Right cardiac atrium (tissue), 5 donors: ENCODE measurements at regions not wholly inside any gene's neighbourhood (a gene's known extent, or its start where the extent isn't known, plus 50 kb on each side); places are given as distances from the start of the nearest gene placed in this dataset.

ENCODE experiments used
- ATAC-seq, 2 donors: fragments of 200-7000 bp; cut with Tn5 transposase; one replicate each; pipeline versions ENCODE4 v1.8.0 to v1.9.1; 2020; ENCODE audit warnings: moderate library complexity in 2 of 2, mild to moderate bottlenecking in 1 of 2
- DNase-seq, 3 donors: peaks; one replicate each; pipeline ENCODE4 v3.0.0-alpha.2; 2020
- H3K27ac ChIP-seq: one replicate; pipeline ENCODE4 v1.5.1; 2013; ENCODE audit warnings: mild to moderate bottlenecking, low read length, control low read depth, moderate library complexity
- H3K27me3 ChIP-seq: one replicate; pipeline ENCODE4 v1.6.1; 2013; ENCODE audit not compliant: control insufficient read depth, insufficient read depth
- H3K4me1 ChIP-seq: one replicate; pipeline ENCODE4 v1.6.1; 2013; ENCODE audit warnings: low read length; ENCODE audit not compliant: control insufficient read depth, insufficient read depth
- H3K4me3 ChIP-seq: one replicate; pipeline ENCODE4 v1.5.1; 2013; ENCODE audit warnings: low read length, control low read depth
- H3K9me3 ChIP-seq: one replicate; pipeline ENCODE4 v1.6.1; 2013; ENCODE audit warnings: low read length; ENCODE audit not compliant: control insufficient read depth
- WGBS: extraction: QIAGEN DNeasy Blood & Tissue Kit; methylation state at CpG from one replicate; pipeline ENCODE4 v1.1.7; 2013; 5-methylcytosine and 5-hydroxymethylcytosine counted together
- intact Hi-C, 4 donors: fragments of 100-400 bp; cut with DNase I; formaldehyde crosslinking; loops; one replicate each; pipeline versions ENCODE4 v1.11.0 to v1.14.0; 2022 to 2023
- donor health status: healthy with polysubstance abuse.
- donor health status: DM: no; HTN: yes; CAD: no.
- donor health status: DM: no; HTN: no; CAD: no.
- donor health status: DM: no; HTN: yes; CAD: no; lungs with severe emphysema.
- donor health status: DM: yes; HTN: yes; CAD: no.

- intact Hi-C loops = loop anchor here in 1 of 4 donors (10.0 kb wide), 1 partner anchor 95 kb away; no protein-coding TSS in a partner anchor
- H3K27me3 ChIP-seq = no peaks in the 10 kb centered on the region
- H3K4me1 ChIP-seq = no peaks in the 10 kb centered on the region
- H3K27ac ChIP-seq = no peak overlapping the region
- 83% methylated on average over 4 of the region's 4 CpGs for WGBS
- DNase-seq = no peak
- no peak for ATAC-seq
- H3K9me3 ChIP-seq = no peaks in the 10 kb centered on the region
- no peak overlapping the region for H3K4me3 ChIP-seq
Observed at GRCh38 chr11:128189823-128190222, 397.5 kb downstream of the ETS1 start.

DNA sequence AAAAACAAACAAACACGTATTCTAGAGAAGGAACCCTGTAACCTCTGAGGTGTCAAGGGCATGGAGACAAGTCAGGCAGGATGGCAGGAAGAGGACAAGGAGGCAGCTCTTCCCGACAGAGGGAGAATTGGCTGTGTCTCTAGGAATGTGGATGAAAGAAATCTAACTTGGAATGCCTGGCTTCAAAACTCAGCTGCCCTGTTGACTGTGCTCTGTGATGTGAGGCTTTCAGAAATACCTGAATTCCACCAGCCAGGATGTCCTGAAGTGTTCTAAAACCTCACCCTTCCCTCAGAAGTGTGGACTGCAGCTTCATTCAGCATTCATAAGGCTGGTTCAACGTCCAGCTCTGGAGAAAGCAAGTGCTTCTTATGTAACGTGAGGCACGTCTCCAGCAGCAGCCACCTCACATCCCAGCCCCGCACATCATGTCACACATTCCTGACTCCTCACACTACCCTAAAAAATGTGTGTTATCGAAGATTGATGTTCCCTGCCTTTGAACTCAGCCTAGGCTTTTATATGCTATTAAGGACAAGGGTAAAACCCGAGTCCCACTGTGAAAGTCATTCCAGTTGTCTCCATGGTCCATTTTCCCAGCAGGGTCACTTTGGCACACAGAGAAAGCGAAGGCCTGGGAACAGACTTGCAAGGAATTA lies 398.9 kb downstream of the ETS1 start:
- Histone ChIP-seq H3K4me1 (no peaks in the 10 kb centered on the region), H3K27me3 (no peaks in the 10 kb centered on the region), H3K9me3 (no peaks in the 10 kb centered on the region), H3K27ac (no peak overlapping the region), H3K4me3 (no peak overlapping the region)
- WGBS = 41% methylated on average over 9 of the region's 9 CpGs
- DNase-seq (peak in 1 of 3 donors; percentile 24), ATAC-seq (peak; percentile 43 to 68)
- intact Hi-C loops = loop anchor here in 1 of 4 donors (10.0 kb wide), 1 partner anchor 96 kb away; no protein-coding TSS in a partner anchor

DNA sequence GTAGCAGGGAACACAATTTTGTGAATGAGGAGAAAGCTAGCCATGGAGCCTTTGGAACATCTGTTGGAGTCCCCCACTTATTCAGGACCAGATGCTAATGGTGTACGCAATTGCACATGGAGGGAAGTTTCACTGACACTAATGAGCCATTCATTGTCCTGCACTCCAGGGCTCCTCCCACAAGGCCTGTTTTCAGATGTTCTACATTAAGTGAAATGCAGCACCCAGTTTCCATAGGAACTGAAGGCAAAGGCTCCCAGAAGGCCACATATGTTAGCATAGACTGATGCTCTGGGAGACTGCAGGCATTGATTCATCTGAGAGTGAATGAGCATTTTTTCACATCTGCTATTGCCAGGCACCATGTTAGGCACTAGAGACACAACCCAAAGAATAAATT lies 399.5 kb downstream of the ETS1 start:
- 98% methylated on average over 1 of the region's 1 CpG for WGBS
- intact Hi-C loops = loop anchor here in 1 of 4 donors (10.0 kb wide), 1 partner anchor 97 kb away; no protein-coding TSS in a partner anchor
- Histone ChIP-seq H3K27me3 (no peaks in the 10 kb centered on the region), H3K4me3 (no peak overlapping the region), H3K27ac (no peak overlapping the region), H3K9me3 (no peaks in the 10 kb centered on the region), H3K4me1 (no peaks in the 10 kb centered on the region)
- ATAC-seq (no peak), DNase-seq (no peak)

- no peaks in the 10 kb centered on the region for H3K27me3 ChIP-seq
- no peak for DNase-seq
- 89% methylated on average over 4 of the region's 4 CpGs for WGBS
- no peak overlapping the region for H3K4me3 ChIP-seq
- H3K27ac ChIP-seq = no peak overlapping the region
- H3K9me3 ChIP-seq = no peaks in the 10 kb centered on the region
- ATAC-seq = no peak
- intact Hi-C loops = loop anchor here in 1 of 4 donors (10.0 kb wide), 1 partner anchor 97 kb away; no protein-coding TSS in a partner anchor
- H3K4me1 ChIP-seq = no peaks in the 10 kb centered on the region
Observed at GRCh38 chr11:128187377-128187776, 400.0 kb downstream of the ETS1 start.

DNA sequence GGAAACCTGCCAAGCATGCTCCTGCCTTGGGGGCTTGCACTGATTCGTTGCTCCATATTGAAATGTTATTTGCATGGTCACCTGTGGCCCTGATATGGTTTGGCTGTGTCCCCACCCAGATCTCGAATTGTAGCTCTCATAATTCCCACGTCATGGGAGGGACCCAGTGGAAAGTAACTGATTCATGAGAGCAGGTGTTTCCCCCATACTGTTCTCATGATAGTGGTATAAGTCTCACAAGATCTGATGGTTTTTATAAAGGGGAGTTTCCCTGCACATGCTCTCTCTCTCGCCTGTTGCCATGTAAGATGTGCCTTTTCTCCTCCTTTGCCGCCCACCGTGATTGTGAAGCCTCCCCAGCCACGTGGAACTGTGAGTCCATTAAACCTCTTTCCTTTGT lies 402.4 kb downstream of the ETS1 start:
- H3K9me3 ChIP-seq = no peaks in the 10 kb centered on the region
- H3K27ac ChIP-seq = no peak overlapping the region
- peaks cover 2% of the 10 kb centered on the region for H3K4me1 ChIP-seq
- no peak overlapping the region for H3K4me3 ChIP-seq
- WGBS = 87% methylated on average over 7 of the region's 7 CpGs
- no peak for ATAC-seq
- DNase-seq = no peak
- intact Hi-C loops = loop anchor here in 1 of 4 donors (10.0 kb wide), 1 partner anchor 100 kb away; no protein-coding TSS in a partner anchor
- no peaks in the 10 kb centered on the region for H3K27me3 ChIP-seq

DNA sequence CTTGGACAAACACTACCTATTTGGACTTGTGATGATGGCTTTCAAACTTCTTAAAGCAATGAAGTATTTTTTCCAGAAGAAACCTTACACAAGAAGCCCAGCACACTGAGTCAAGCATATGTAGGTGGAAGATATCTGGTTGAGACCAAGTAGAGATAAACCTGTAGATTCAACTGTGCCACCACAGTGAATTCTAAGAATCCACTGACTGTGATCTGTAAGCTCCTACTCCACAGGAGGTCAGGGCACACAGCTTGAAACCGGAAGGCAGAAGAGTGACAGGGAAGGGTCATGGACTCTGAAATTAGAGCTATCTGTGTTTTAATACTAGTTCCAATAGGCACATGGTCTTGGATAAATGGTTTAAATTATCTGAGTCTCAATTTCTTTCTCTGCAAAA lies 404.5 kb downstream of the ETS1 start:
- H3K9me3 ChIP-seq = no peaks in the 10 kb centered on the region
- intact Hi-C loops = loop anchor here in 1 of 4 donors (10.0 kb wide), 1 partner anchor 102 kb away; no protein-coding TSS in a partner anchor
- ATAC-seq = no peak
- peaks cover 2% of the 10 kb centered on the region for H3K4me1 ChIP-seq
- H3K27me3 ChIP-seq = no peaks in the 10 kb centered on the region
- H3K27ac ChIP-seq = no peak overlapping the region
- WGBS = 94% methylated on average over 1 of the region's 1 CpG
- H3K4me3 ChIP-seq = no peak overlapping the region
- DNase-seq = no peak

DNA sequence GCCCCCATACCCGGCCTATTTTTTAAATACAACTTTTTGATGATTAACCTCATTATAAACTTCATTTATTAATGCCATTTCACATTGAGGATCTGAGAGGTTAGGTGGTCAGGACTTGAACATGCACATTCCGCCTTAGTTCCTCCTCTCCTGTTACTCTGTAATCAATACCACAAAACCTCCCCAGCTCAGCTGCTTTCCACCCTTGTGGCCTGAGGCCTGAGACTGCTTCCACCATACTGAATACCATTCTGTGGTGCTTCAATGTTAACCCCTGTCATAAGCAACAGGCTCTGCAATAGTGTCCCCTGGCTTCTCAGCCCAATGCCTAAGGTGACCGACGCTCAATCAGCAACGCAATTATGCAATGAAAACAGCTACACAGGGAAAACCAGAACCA lies 405.4 kb downstream of the ETS1 start:
- intact Hi-C loops = loop anchor here in 1 of 4 donors (10.0 kb wide), 1 partner anchor 103 kb away; no protein-coding TSS in a partner anchor
- Histone ChIP-seq H3K4me1 (peaks cover 2% of the 10 kb centered on the region), H3K4me3 (no peak overlapping the region), H3K9me3 (no peaks in the 10 kb centered on the region), H3K27ac (no peak overlapping the region), H3K27me3 (no peaks in the 10 kb centered on the region)
- ATAC-seq = no peak
- WGBS = 96% methylated on average over 5 of the region's 5 CpGs
- DNase-seq = no peak

DNA sequence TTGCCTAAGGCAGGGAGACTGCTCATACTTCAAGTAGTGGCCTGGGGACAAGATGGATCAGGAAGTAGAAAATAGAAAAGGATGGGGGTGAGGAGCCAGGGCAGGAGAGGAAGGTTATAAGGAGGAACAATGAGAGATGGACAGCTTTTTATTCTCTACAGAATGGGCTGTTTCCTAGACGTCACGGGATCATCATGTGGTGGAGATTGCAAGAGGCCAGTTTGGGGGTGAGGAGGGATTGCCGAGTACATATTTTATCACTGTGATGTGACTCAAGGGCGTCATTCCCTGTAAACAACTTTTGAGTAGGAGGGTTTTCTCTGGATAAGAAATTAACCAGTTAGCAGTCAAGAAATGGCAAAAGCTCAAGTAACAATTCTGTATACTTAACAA lies 406.3 kb downstream of the ETS1 start:
- Histone ChIP-seq H3K4me3 (no peak overlapping the region), H3K4me1 (peaks cover 2% of the 10 kb centered on the region), H3K27ac (no peak overlapping the region), H3K9me3 (no peaks in the 10 kb centered on the region), H3K27me3 (no peaks in the 10 kb centered on the region)
- ATAC-seq (no peak), DNase-seq (no peak)
- WGBS = 51% methylated on average over 4 of the region's 4 CpGs
- intact Hi-C loops = loop anchor here in 1 of 4 donors (10.0 kb wide), 1 partner anchor 104 kb away; no protein-coding TSS in a partner anchor

- intact Hi-C loops = loop anchor here in 1 of 4 donors (10.0 kb wide), 1 partner anchor 104 kb away; no protein-coding TSS in a partner anchor
- ATAC-seq = peak in 1 of 2 donors; percentile 78
- Histone ChIP-seq H3K4me3 (no peak overlapping the region), H3K4me1 (peaks cover 2% of the 10 kb centered on the region), H3K9me3 (no peaks in the 10 kb centered on the region), H3K27me3 (no peaks in the 10 kb centered on the region), H3K27ac (no peak overlapping the region)
- DNase-seq = no peak
- WGBS = 62% methylated on average over 5 of the region's 5 CpGs
Observed at GRCh38 chr11:128180441-128181087, 406.8 kb downstream of the ETS1 start.

DNA sequence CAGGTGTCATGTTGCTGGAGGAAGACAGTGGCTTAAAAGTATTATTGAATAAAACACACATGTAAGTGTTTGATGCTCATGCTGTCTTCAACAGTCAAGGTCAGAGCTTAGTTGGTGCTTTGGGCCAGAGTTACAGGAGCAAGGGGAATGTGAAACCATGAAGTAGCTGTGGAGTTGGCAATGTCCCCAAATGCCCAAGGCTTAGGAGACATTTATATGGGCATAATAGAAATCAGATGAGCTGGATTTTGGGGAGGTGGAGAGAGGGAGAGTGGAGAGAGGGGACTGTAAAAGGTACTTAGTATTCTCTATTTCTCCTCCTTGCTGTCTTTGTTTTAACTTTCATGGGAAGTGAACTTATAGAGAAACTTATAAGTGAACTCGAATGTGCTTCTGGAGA lies 407.8 kb downstream of the ETS1 start:
- intact Hi-C loops = no loop called here
- WGBS = 95% methylated on average over 1 of the region's 1 CpG

GRCh38 chr11:128179039-128179438 lies 408.3 kb downstream of the ETS1 start:
- Histone ChIP-seq H3K27ac (no peak overlapping the region), H3K4me3 (no peak overlapping the region), H3K27me3 (no peaks in the 10 kb centered on the region), H3K9me3 (no peaks in the 10 kb centered on the region), H3K4me1 (peaks cover 2% of the 10 kb centered on the region)
- 88% methylated on average over 2 of the region's 2 CpGs for WGBS
- ATAC-seq (no peak), DNase-seq (no peak)
- intact Hi-C loops = no loop called here

More for the DNA sequence above, 407.8 kb downstream of the ETS1 start:
- peaks cover 2% of the 10 kb centered on the region for H3K4me1 ChIP-seq
- no peaks in the 10 kb centered on the region for H3K27me3 ChIP-seq
- no peak overlapping the region for H3K27ac ChIP-seq
- DNase-seq (no peak), ATAC-seq (no peak)
- no peak overlapping the region for H3K4me3 ChIP-seq
- H3K9me3 ChIP-seq = no peaks in the 10 kb centered on the region
